A549 (cell line): ENCODE measurements at regions not wholly inside any gene's neighbourhood (a gene's known extent, or its start where the extent isn't known, plus 50 kb on each side); places are given as distances from the start of the nearest gene placed in this dataset.

Experiments used
- CHD2 ChIP-seq: fragments of 150-350 bp; IDR thresholded peaks from 2 replicates; pipeline ENCODE4 v1.6.1; 2014; ENCODE audit warnings: low read length; ENCODE audit not compliant: partially characterized antibody
- CHD4 ChIP-seq: fragments of 200-600 bp; sonication (generic); IDR thresholded peaks from 2 replicates; pipeline ENCODE4 v1.6.1; 2016; ENCODE audit warnings: antibody characterized with exemption, mild to moderate bottlenecking, borderline replicate concordance
- CTCF ChIP-seq: fragments of >200 bp; sonication (Bioruptor Twin); formaldehyde crosslinking; IDR thresholded peaks from 3 replicates; pipeline ENCODE4 v1.5.1; 2016
- FOSL2 ChIP-seq, 2 experiments: fragments of 450-650 bp in 1 of 2; fragments of >200 bp in 1 of 2; sonication (Bioruptor Twin) in 1 of 2; formaldehyde crosslinking; IDR thresholded peaks; 2 replicates each; pipeline versions ENCODE4 v1.5.0 to v1.6.1; 2016 to 2020; ENCODE audit warnings: mild to moderate bottlenecking in 1 of 2, moderate library complexity in 1 of 2
- HDAC2 ChIP-seq: fragments of 200-600 bp; sonication (generic); IDR thresholded peaks from 2 replicates; pipeline ENCODE4 v1.6.1; 2016
- JUN ChIP-seq, 2 experiments: fragments of >200 bp; sonication (Bioruptor Twin); formaldehyde crosslinking; IDR thresholded peaks; 2 replicates in 1 of 2; 3 replicates in 1 of 2; pipeline ENCODE4 v1.6.1; 2016 to 2017
- MAFK ChIP-seq: fragments of 450-650 bp; IDR thresholded peaks from 2 replicates; pipeline ENCODE4 v1.6.1; 2014; ENCODE audit not compliant: partially characterized antibody
- POLR2A ChIP-seq: IDR thresholded peaks from 2 replicates; pipeline ENCODE4 v1.6.1; 2012; ENCODE audit warnings: mild to moderate bottlenecking, low read length
- REST ChIP-seq: fragments of 200-600 bp; sonication (generic); IDR thresholded peaks from 2 replicates; pipeline ENCODE4 v1.6.1; 2016; ENCODE audit warnings: antibody characterized with exemption, mild to moderate bottlenecking, moderate library complexity
- RNF2 ChIP-seq: fragments of 200-600 bp; sonication (generic); IDR thresholded peaks from 2 replicates; pipeline ENCODE4 v1.6.1; 2016; ENCODE audit warnings: low read depth, mild to moderate bottlenecking, antibody characterized with exemption, moderate library complexity, borderline replicate concordance

GRCh38 chr6:163923658-163924411, 509.3 kb downstream of the QKI start:
- TF ChIP-seq CTCF: no peak
- TF ChIP-seq POLR2A: no peak
- no peak for TF ChIP-seq CHD2
- TF ChIP-seq FOSL2 (IDR thresholded peaks at IDR 0.05): no peak
- TF ChIP-seq FOSL2 (CRISPR knock-in tag; IDR thresholded peaks at IDR 0.05): no peak
- TF ChIP-seq JUN (IDR thresholded peaks at IDR 0.05): no peak
- TF ChIP-seq RNF2: no peak
- TF ChIP-seq REST: no peak
- no peak for TF ChIP-seq HDAC2
- no peak for TF ChIP-seq MAFK
- no peak for TF ChIP-seq CHD4
